Islet of Langerhans (tissue), 1 donor: ENCODE measurements at regions not wholly inside any gene's neighbourhood (a gene's known extent, or its start where the extent isn't known, plus 50 kb on each side); places are given as distances from the start of the nearest gene placed in this dataset.

Experiments
- FAIRE-seq: peaks from one replicate; lab custom pipeline; 2011; peaks lifted over from hg19 to GRCh38; lab: Jason Lieb, UNC

GRCh38 chr10:98332623-98333269, 64.8 kb upstream of the LOXL4 start:
- FAIRE-seq, result peak; percentile 94

DNA sequence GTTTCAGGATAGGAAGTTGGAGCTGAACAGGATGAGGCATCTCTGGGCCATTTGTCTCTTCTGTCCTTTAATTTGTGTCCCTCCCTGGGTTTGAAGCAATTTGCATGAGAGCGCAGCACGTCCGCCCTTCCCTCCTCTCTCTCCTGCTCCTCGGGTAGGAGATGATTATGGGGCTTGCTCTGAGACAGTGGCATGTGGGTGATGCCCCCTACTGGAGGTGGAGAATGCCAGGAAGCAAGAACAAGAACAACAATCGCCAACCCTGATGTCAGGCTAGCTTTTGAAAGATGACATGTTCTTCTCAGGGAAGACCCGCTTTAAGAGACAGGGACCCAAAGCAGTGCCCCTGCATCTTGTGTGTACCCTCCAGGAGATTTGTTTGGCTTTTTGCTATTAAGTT, 63.9 kb upstream of the LOXL4 start:
- no peak for FAIRE-seq

DNA sequence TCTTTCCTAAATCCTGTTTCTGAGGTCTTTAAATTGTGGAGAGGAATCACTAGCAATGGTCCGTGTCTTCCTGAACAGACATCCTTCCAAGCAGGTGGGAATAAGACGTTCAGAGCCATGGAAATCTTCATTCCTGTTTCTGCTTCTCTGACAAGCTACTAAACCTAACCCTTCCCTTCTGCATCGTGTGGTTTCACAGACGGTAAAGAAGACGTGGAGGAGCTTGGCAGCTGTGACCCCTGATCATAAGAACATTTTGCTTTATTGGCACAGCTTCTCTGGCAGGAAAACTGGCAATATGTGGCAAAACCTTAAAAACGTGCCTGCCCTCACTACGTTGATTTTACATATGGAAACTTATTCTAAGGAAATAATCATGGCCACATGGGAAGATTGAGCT, 63.0 kb upstream of the LOXL4 start:
- FAIRE-seq, result no peak

DNA sequence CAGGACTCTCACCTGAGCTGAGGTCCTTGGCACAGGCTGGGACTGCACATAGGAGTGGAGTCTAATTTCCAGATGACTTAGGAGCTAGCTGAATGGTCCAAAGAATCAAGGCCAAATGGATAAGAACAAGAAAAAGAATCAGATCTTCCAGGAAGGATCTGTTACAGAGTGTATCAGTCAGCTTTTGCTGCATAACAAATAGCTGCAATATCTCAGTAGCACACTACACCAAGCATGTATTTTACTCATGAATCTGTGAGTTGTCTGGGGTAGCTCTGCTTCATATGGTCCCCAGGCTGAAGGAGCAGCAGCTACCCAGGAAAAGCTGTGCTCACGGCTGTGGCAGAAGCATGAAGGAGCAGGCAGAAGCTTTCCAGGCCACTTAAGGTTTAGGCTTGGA, 60.6 kb upstream of the LOXL4 start:
- no peak for FAIRE-seq

DNA sequence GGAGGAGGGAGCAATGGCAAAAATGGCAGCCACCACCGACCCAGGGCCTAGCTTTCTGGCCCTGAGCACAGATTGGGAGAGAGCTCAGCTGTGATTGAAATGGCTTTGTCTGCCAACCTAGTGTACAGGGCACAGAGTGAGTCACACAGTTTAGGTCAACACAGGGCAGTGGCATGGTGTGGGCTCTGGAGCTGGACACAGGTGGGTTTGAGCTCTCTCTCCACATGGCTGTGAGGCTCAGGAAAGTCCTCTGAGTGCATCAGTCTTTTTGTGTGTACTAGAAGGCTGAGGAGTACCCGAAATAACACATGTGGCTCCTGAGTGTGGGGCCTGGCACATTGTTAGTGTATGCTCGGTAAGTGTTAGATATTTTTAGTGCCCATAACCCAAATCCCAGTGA, 60.2 kb upstream of the LOXL4 start:
- no peak for FAIRE-seq

DNA sequence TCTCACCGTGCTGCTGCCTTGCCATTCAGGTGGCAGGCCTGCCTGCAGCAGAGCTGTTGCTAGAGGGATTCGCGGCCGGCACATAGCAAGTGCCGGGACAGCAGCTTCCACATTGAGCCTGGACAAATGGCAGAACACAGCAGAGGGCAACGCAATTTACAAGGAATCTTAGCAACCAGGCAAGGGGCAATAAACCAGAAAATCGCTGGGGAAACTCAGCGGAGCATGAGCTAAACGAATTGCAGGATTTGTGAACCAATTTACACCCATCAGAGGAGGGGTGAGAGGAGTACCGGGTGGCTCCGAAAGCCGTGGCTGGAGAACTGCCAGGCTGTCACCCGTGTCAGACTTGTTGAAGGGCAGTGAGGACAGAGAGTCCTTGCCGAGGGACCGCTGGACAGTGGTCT, 58.6 kb upstream of the LOXL4 start:
- no peak for FAIRE-seq

- peak; percentile 100 for FAIRE-seq
These were observed 55.5 kb upstream of the LOXL4 start for GRCh38 chr10:98323221-98324164.

GRCh38 chr10:98321186-98321780, 53.3 kb upstream of the LOXL4 start:
- FAIRE-seq, result no peak

- FAIRE-seq, result no peak
These were observed 52.6 kb upstream of the LOXL4 start for GRCh38 chr10:98320486-98321185.

DNA sequence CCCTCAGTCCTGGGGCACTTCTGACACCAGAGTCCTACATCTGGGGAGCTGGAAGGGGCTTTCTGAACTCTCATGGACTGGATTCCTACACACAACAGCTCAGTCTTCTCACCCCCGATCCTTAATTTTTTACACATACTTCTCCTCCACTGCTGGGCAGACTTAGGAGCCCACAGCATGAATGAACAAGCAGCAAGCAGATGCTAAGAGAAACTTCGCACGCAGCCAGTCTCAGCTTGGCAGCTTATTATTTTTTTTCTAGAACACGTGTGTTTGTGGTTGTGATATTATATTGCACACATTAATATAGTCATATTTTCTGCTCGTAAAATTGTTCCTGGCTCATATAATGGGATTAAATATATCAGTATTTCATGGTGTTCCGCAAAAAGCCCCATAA, 50.9 kb upstream of the LOXL4 start:
- FAIRE-seq, result no peak
